Small intestine (tissue), 7 donors: ENCODE measurements at regions not wholly inside any gene's neighbourhood (a gene's known extent, or its start where the extent isn't known, plus 50 kb on each side); places are given as distances from the start of the nearest gene placed in this dataset.

ENCODE experiments used
- DNase-seq, 2 donors: peaks; one replicate each; pipeline versions ENCODE4 v3.0.0 to v3.0.0-alpha.2; 2013
- FAIRE-seq: peaks from 2 replicates; lab custom pipeline; 2012; peaks lifted over from hg19 to GRCh38; lab: Jason Lieb, UNC
- H3K27ac ChIP-seq, 3 donors: one replicate each; pipeline ENCODE4 v1.5.1; 2013; ENCODE audit warnings: low read length in 2 of 3, mild to moderate bottlenecking in 2 of 3, control low read depth in 1 of 3, inconsistent platforms in 1 of 3, low read depth in 1 of 3, moderate library complexity in 1 of 3
- H3K27me3 ChIP-seq, 3 donors: one replicate each; pipeline ENCODE4 v1.6.1; 2013; ENCODE audit warnings: low read length in 3 of 3, inconsistent platforms in 1 of 3; ENCODE audit not compliant: control insufficient read depth in 3 of 3, insufficient read depth in 3 of 3
- H3K36me3 ChIP-seq, 3 donors: one replicate each; pipeline ENCODE4 v1.6.1; 2013; ENCODE audit warnings: low read length in 3 of 3, inconsistent platforms in 1 of 3, low read depth in 1 of 3, mild to moderate bottlenecking in 1 of 3, moderate library complexity in 1 of 3; ENCODE audit not compliant: control insufficient read depth in 3 of 3, insufficient read depth in 2 of 3
- H3K4me1 ChIP-seq, 3 donors: one replicate each; pipeline ENCODE4 v1.6.1; 2013; ENCODE audit warnings: low read length in 2 of 3, inconsistent platforms in 1 of 3, low read depth in 1 of 3, mild to moderate bottlenecking in 1 of 3, moderate library complexity in 1 of 3; ENCODE audit not compliant: control insufficient read depth in 3 of 3, insufficient read depth in 2 of 3
- H3K4me3 ChIP-seq, 3 donors: one replicate each; pipeline ENCODE4 v1.5.1; 2013; ENCODE audit warnings: low read length in 3 of 3, control low read depth in 1 of 3, inconsistent platforms in 1 of 3, low read depth in 1 of 3, mild to moderate bottlenecking in 1 of 3, moderate library complexity in 1 of 3
- H3K9me3 ChIP-seq, 2 donors: one replicate each; pipeline ENCODE4 v1.6.1; 2013; ENCODE audit warnings: low read depth in 1 of 2, low read length in 1 of 2; ENCODE audit not compliant: control insufficient read depth in 2 of 2, insufficient read depth in 1 of 2
- WGBS, 3 donors: extraction: QIAGEN DNeasy Blood & Tissue Kit; methylation state at CpG; one replicate each; pipeline ENCODE4 v1.1.7; 2013; 5-methylcytosine and 5-hydroxymethylcytosine counted together
- donor health status: healthy with polysubstance abuse.
- donor health status: control.
- donor health status: control.
- donor health status: Bipolar disorder and iron deficiency.
- donor health status: healthy.

DNA sequence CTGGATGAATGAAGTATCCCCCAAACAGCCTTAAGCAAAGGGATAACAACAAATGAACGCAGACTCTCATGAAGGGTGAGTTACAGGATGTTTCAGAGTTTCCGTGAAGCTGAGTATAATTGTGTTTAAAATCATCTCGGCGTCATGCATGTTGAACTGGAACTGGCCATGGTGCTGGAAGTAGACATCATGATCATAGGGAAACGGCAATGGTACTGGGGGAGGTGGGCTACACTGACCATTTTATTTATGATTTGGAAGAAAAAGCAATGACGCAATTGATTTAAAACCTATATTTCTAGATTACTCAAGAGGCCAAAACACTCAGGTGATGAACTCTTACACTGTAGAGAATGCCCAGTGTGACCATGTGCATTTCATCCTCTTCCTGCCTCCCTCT is 387.9 kb upstream of the MYT1L start:
- DNase-seq (peak in 1 of 2 donors; percentile 7), FAIRE-seq (no peak)
- H3K9me3 ChIP-seq, result no peaks in the 10 kb centered on the region
- no peaks in the 10 kb centered on the region for H3K36me3 ChIP-seq
- H3K4me1 ChIP-seq, result no peaks in the 10 kb centered on the region
- 45 to 49% (median 47%) methylated on average over 6 of the region's 6 CpGs for WGBS, 3 donors
- H3K4me3 ChIP-seq, result no peak overlapping the region
- H3K27me3 ChIP-seq, result peaks cover 0 to 2% (median 0%) of the 10 kb centered on the region in 3 donors
- H3K27ac ChIP-seq, result no peak overlapping the region

DNA sequence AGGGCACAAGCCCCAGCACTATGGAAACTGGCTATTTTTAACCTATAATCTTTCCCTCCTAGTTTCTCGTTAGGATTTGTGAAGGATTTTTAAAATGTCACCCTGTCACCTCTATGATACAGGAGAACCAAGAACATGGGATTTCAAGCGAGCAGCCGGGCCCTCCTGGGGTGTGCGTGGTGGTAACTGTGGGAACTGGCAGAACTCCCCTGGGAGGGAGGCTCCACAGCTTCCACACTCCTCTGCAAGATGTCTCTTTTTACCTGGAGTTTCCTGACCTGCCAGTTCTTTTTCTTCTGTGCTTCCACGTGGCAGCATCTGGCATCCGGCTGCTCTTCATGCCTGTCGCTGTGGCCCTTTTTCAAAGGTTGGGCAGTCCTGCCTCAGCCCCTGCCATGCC is 386.3 kb upstream of the MYT1L start:
- 71 to 78% (median 75%) methylated on average over 7 of the region's 7 CpGs for WGBS, 3 donors
- H3K9me3 ChIP-seq, result no peaks in the 10 kb centered on the region
- FAIRE-seq (no peak), DNase-seq (no peak)
- no peak overlapping the region for H3K4me3 ChIP-seq
- H3K36me3 ChIP-seq, result no peaks in the 10 kb centered on the region
- H3K27me3 ChIP-seq, result peaks cover 0 to 2% (median 0%) of the 10 kb centered on the region in 3 donors
- no peak overlapping the region for H3K27ac ChIP-seq
- no peaks in the 10 kb centered on the region for H3K4me1 ChIP-seq

DNA sequence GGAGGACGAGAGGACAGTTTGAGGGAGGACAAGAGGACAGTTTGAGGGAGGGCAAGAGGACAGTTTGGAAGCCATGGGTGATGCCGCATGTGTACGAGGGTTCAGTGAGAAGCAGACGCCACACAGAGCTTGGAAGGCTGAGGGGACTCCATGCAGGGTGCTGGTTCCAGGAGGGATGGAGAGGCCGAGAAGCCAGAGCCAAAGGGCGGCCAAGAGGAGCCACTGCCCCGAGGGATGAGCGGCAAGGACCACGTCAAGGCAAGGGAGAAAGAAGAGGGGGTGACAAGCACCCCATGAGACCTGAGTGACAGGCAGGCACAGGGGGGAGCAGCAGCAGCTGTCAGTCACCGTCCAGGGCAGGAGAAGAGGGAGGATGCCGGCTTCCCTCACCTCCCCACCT is 385.7 kb upstream of the MYT1L start:
- WGBS, 3 donors, result 77 to 84% (median 79%) methylated on average over 9 to 11 of the region's 11 CpGs
- no peaks in the 10 kb centered on the region for H3K9me3 ChIP-seq
- H3K4me3 ChIP-seq, result no peak overlapping the region
- FAIRE-seq (no peak), DNase-seq (no peak)
- H3K4me1 ChIP-seq, result no peaks in the 10 kb centered on the region
- no peak overlapping the region for H3K27ac ChIP-seq
- H3K36me3 ChIP-seq, result no peaks in the 10 kb centered on the region
- H3K27me3 ChIP-seq, result peaks cover 0 to 2% (median 0%) of the 10 kb centered on the region in 3 donors

DNA sequence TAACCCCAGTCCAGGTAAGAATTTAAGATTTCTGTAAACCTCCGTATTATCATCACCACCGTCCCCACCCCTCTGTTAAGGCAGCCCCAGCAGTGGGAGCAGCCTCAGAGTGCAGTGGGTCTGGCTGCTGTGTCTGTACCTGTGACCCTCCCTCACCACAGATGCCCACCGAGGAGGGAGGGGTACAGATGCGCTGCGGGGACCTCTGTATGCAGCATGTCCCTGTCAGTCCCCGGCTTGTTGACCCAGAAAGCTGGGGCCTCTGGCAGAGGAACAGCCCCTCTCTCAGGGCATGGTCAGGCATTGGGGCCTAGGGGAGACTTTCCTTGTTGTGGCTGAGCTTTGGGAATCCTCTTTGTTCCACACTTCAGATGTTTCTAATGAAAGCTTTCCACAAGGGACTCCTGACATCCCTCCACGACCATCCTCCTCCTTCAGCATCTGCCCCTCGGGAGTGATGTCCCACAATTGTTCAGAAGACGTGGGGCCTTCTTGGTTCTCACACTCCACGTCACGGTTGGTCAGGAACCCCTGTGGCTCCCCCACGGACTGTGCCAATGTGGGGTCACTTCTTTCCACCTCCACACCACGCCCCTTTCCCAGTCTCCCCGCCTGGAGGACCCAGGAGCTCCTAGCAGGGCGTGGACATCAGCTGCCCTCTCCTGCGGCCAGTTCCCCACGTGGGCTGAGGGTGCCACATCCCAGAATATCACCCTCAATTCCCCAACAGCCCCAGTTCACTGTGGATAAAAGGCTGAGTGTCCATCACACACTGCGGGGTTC is 384.2 kb upstream of the MYT1L start:
- WGBS, 3 donors, result 66 to 82% (median 74%) methylated on average over 18 of the region's 18 CpGs
- H3K4me3 ChIP-seq, result no peak overlapping the region
- no peaks in the 10 kb centered on the region for H3K36me3 ChIP-seq
- H3K4me1 ChIP-seq, result no peaks in the 10 kb centered on the region
- DNase-seq (no peak), FAIRE-seq (no peak)
- no peak overlapping the region for H3K27ac ChIP-seq
- H3K9me3 ChIP-seq, result no peaks in the 10 kb centered on the region
- H3K27me3 ChIP-seq, result peaks cover 0 to 2% (median 0%) of the 10 kb centered on the region in 3 donors

DNA sequence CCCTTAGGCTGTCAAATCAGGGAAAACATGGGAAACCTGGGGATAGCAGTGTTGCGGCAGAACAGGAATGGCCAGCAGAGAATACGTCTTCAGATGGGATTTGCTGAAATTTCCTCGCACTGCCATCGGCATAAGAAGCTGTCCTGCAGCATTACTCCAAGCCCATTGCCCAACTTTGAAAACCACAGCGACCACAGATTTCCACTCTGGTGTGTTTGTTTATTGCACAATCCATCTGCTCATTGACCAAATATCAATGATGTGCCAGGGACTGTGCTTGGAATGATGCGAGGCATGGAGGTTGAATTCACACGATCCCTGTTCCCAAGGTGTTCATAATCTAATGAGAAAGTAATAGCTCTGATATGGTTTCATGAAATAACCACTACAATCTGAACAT is 383.3 kb upstream of the MYT1L start:
- Histone ChIP-seq H3K9me3 (no peaks in the 10 kb centered on the region), H3K36me3 (no peaks in the 10 kb centered on the region), H3K4me3 (no peak overlapping the region), H3K27ac (no peak overlapping the region), H3K4me1 (no peaks in the 10 kb centered on the region), H3K27me3 (peaks cover 0 to 2% (median 0%) of the 10 kb centered on the region in 3 donors)
- no peak for DNase-seq
- 79 to 86% (median 81%) methylated on average over 7 of the region's 7 CpGs for WGBS, 3 donors
- no peak for FAIRE-seq

DNA sequence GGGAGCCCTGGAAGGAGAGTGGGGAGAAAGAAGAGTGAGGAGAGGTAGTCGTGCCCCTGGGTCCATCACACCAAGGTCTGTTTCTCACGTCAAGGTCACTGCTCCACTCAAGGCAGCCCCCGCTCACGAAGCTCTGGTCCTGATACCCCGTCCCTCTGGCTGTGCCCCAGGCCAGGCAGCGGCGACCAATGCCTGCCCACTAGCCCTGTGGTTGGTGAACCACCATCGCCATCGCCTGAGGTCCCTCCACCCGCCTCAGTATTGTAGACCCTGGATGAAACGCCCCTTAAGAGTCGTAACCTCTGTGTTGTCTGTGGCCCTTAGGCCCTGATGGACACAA is 378.3 kb upstream of the MYT1L start:
- no peak overlapping the region for H3K27ac ChIP-seq
- no peaks in the 10 kb centered on the region for H3K4me1 ChIP-seq
- H3K36me3 ChIP-seq, result no peaks in the 10 kb centered on the region
- FAIRE-seq (no peak), DNase-seq (no peak)
- peaks cover 0 to under 1% (median 0%) of the 10 kb centered on the region in 3 donors for H3K27me3 ChIP-seq
- 80 to 84% (median 83%) methylated on average over 11 to 12 of the region's 12 CpGs for WGBS, 3 donors
- no peaks in the 10 kb centered on the region for H3K9me3 ChIP-seq
- H3K4me3 ChIP-seq, result no peak overlapping the region

DNA sequence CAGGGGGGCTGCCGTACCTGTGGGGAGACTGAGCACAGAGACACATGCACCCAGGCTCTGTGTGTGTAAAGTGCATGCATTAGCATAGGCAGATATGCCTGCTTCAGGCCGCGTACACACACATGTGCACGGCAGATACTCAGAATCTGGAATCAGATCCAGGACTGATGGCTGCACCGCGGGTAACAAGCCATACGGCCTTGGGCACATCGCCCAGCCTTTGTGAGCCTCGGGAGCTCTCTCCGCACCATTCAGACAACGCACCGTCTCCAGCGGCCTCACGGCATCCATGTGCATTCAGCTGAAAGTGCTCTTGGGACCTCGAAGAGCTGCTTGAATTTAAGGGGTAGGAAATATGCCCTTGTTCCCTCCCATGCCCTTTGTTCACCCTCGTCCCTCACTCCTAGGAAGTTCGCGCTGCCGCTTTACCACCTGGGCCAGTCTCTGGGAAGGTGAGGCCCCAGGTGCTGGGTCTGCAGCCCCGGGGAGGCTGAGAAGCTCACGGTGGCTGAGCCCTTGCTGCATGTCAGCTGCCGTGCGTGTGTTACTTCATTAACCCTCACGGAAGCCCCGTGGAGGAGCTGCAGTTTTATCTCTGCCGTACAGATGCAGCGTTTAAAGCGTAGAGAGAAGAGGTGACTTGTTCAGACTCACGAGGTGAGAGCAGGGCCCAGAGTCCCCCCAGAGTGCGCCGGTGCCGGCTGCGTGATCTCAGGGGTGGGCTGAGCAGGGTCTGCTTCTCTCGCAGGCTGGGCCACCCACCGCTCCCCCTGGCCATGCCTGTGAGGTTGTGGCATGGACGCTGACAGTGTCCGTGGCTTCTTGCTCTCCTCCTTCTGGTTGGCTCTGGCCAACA is 377.7 kb upstream of the MYT1L start:
- DNase-seq, result no peak
- WGBS, 3 donors, result 77 to 83% (median 78%) methylated on average over 37 of the region's 37 CpGs
- no peaks in the 10 kb centered on the region for H3K36me3 ChIP-seq
- H3K9me3 ChIP-seq, result no peaks in the 10 kb centered on the region
- no peaks in the 10 kb centered on the region for H3K4me1 ChIP-seq
- H3K27me3 ChIP-seq, result no peaks in the 10 kb centered on the region
- H3K27ac ChIP-seq, result no peak overlapping the region
- no peak overlapping the region for H3K4me3 ChIP-seq
- FAIRE-seq, result no peak

DNA sequence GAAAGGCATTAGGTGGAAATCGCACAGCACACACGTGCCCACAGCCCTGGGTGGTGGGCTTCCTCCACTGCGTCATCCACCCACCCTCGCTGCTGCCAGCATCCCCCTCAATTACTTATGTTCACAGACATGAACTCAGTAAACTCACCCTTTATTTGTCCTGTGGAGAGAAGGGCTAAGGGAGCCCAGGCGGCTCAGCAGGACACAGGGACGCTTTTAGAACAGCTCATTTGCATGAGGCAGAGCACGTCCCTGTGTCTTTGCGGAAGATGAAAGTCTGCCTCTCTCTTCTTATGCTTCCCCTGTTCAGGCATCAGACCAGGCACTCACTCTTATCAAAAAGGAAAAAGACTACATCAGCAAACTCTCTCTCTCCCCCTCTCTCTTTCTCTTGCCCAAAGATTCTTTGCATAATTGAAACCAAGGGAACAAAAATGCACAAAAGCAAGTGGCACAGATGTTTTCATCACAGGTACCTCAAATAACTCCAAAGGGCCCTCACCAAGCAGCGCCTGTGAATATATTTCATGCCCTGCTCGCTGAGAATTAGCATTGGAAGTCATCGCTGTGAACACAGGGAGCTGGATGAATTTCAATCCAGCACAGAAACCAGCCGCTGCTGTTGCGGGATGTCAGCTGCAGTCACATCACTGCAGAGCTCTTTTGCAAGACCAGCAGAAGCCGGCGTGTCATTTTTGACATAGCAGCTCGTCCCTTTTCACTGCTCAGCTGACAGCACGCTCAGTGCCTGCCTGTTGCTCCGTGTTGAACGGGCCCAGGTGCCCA is 376.3 kb upstream of the MYT1L start:
- 60 to 65% (median 64%) methylated on average over 19 of the region's 19 CpGs for WGBS, 3 donors
- no peak for FAIRE-seq
- no peaks in the 10 kb centered on the region for H3K36me3 ChIP-seq
- DNase-seq, result no peak
- H3K4me1 ChIP-seq, result no peaks in the 10 kb centered on the region
- H3K27me3 ChIP-seq, result no peaks in the 10 kb centered on the region
- no peak overlapping the region for H3K27ac ChIP-seq
- no peaks in the 10 kb centered on the region for H3K9me3 ChIP-seq
- no peak overlapping the region for H3K4me3 ChIP-seq
